Activated CD8-positive, alpha-beta memory T cell treated with anti-CD3 and anti-CD28 coated beads, Interleukin-2, amount 10 ng/mL, durations not matched to agents 7 days and 5 days (primary cell): ENCODE measurements at regions not wholly inside any gene's neighbourhood (a gene's known extent, or its start where the extent isn't known, plus 50 kb on each side); places are given as distances from the start of the nearest gene placed in this dataset.

ENCODE experiments used
- ATAC-seq: fragments of 150-1000 bp; cut with Tn5 transposase; one replicate; pipeline ENCODE4 v1.10.0; 2021; ENCODE audit warnings: moderate library complexity
- CTCF ChIA-PET: fragments of 350-600 bp; sonication (Branson Sonifier 250); formaldehyde crosslinking; loops from one replicate; lab custom pipeline; 2021; ENCODE audit warnings: antibody characterized with exemption; lab: Charles Lee
- DNase-seq: peaks from one replicate; pipeline ENCODE4 v3.0.0-alpha.2; 2020
- H3K27ac Mint-ChIP-seq: one replicate; pipeline ENCODE4 v1.8.0; 2021; ENCODE audit warnings: mild to moderate bottlenecking, mixed read lengths
- H3K27me3 Mint-ChIP-seq: one replicate; pipeline ENCODE4 v1.8.0; 2021; ENCODE audit warnings: mixed read lengths
- H3K36me3 Mint-ChIP-seq: one replicate; pipeline ENCODE4 v1.8.0; 2021; ENCODE audit warnings: mild to moderate bottlenecking, mixed read lengths
- H3K4me1 Mint-ChIP-seq: one replicate; pipeline ENCODE4 v1.8.0; 2021; ENCODE audit warnings: mixed read lengths
- H3K4me3 Mint-ChIP-seq: one replicate; pipeline ENCODE4 v1.8.0; 2021; ENCODE audit warnings: mild to moderate bottlenecking, moderate library complexity, mixed read lengths
- H3K9me3 Mint-ChIP-seq: one replicate; pipeline ENCODE4 v1.8.0; 2022; ENCODE audit warnings: low read depth, mixed read lengths

- H3K4me3 Mint-ChIP-seq: no peak overlapping the region
- H3K27me3 Mint-ChIP-seq: peaks cover 63% of the 10 kb centered on the region
- peak; percentile 49 for DNase-seq
- CTCF ChIA-PET: interaction anchor here (1.8 kb wide), 1 partner anchor 207 kb away, joined by 4 read pairs; no protein-coding TSS in a partner anchor
- no peak overlapping the region for H3K27ac Mint-ChIP-seq
- ATAC-seq: peak; percentile 33
- H3K4me1 Mint-ChIP-seq: no peaks in the 10 kb centered on the region
- no peaks in the 10 kb centered on the region for H3K9me3 Mint-ChIP-seq
- H3K36me3 Mint-ChIP-seq: no peaks in the 10 kb centered on the region
These were observed 72.1 kb upstream of the ARAP3 start for GRCh38 chr5:141753971-141754713.

DNA sequence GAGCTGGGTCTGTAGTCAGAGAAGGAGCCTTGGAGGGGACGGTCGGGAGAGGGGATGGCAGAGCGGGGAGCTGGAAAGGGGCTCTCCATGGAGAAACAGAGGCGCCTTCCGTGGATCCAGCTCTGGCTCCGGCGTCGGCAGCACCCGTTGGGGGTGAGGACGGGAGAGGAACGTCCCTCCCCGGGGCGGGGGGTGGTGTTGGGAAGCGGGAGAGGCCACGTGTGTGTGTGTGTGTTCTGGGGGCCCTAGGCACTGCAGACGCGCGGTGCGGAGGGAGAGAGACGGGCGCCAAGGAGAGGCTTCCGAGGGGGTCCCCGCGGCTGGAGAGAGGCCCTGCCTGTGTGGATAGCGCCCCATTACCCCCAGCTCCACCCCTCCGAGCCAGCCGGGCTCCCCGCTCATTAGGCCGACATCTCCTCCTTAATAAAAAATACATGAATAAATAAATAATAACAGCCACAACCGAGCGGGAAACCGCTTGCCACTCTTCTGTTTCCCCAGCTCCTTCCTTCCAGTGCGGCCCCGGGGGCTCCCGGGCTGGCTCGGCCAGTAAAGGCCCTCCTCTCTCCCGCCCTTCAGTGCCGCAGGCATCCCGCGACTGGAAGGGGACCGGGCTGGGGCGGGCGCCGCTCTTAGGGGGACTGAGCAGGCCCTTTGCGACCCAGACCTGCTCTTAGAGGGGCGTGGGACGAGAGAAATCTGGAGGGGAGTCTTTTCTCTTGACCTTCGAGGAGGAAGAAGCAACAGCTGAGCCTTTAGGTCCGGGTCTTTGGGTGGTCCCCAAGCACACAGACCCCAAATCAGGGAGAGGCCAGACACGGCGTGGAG lies 71.3 kb upstream of the ARAP3 start:
- H3K4me1 Mint-ChIP-seq: no peaks in the 10 kb centered on the region
- CTCF ChIA-PET: interaction anchor here (1.2 to 1.8 kb wide), 3 partner anchors 26 to 208 kb away, joined by 3 to 4 read pairs (median 4); no protein-coding TSS in a partner anchor
- no peaks in the 10 kb centered on the region for H3K9me3 Mint-ChIP-seq
- H3K27me3 Mint-ChIP-seq: peaks cover 64% of the 10 kb centered on the region
- no peak for DNase-seq
- no peak overlapping the region for H3K27ac Mint-ChIP-seq
- ATAC-seq: no peak
- H3K36me3 Mint-ChIP-seq: no peaks in the 10 kb centered on the region
- H3K4me3 Mint-ChIP-seq: no peak overlapping the region

- H3K4me1 Mint-ChIP-seq: no peaks in the 10 kb centered on the region
- no peak overlapping the region for H3K4me3 Mint-ChIP-seq
- no peaks in the 10 kb centered on the region for H3K9me3 Mint-ChIP-seq
- no peak for DNase-seq
- ATAC-seq: no peak
- CTCF ChIA-PET: no interaction called here
- peaks cover 42% of the 10 kb centered on the region for H3K27me3 Mint-ChIP-seq
- no peaks in the 10 kb centered on the region for H3K36me3 Mint-ChIP-seq
- H3K27ac Mint-ChIP-seq: no peak overlapping the region
These were observed 65.4 kb upstream of the ARAP3 start for GRCh38 chr5:141747152-141748141.

DNA sequence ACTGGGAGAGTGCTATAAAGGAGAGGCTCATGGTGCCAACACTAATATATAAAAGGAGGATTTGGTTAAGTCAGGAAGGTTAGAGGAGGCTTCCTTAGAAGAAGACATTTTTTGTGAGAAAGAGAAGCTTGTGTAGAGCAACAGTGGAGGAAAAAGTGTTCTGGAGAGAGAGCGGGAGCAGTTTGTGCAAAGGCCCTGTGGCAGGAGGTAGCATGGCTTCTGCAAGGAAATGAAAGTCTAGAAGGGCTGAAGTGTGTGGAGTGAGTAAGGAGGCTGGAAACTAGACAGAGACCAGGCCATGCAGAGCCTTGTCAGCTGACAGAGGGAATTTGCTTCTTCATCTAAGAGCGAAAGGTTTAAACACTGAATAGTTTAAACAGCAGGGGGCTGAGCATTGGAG lies 64.4 kb upstream of the ARAP3 start:
- DNase-seq: no peak
- Mint-ChIP-seq H3K4me1 (no peaks in the 10 kb centered on the region), H3K27me3 (peaks cover 32% of the 10 kb centered on the region), H3K36me3 (no peaks in the 10 kb centered on the region), H3K4me3 (no peak overlapping the region), H3K9me3 (no peaks in the 10 kb centered on the region), H3K27ac (no peak overlapping the region)
- CTCF ChIA-PET: no interaction called here
- no peak for ATAC-seq

DNA sequence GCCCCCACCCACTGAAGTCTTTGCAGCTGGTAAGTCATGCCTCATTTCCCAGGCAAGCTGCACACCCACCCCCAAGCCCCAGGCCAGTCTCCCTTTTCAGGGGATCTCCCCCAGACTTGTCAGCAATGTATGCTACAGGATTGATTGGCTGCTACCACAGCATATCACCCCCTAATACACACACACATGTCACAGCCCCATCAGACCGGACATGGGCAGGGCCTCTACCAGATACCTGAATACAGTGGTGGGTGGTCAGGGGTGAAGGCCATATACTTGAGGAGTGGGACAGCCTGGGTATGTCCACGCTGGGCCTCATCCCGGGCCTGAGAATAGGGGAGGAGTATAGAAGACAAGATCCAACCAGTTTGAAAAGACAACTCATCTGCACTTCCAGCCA lies 63.4 kb upstream of the ARAP3 start:
- ATAC-seq (no peak), DNase-seq (no peak)
- Mint-ChIP-seq H3K27me3 (peaks cover 30% of the 10 kb centered on the region), H3K4me3 (no peak overlapping the region), H3K9me3 (no peaks in the 10 kb centered on the region), H3K27ac (no peak overlapping the region), H3K36me3 (no peaks in the 10 kb centered on the region), H3K4me1 (no peaks in the 10 kb centered on the region)
- CTCF ChIA-PET: no interaction called here

DNA sequence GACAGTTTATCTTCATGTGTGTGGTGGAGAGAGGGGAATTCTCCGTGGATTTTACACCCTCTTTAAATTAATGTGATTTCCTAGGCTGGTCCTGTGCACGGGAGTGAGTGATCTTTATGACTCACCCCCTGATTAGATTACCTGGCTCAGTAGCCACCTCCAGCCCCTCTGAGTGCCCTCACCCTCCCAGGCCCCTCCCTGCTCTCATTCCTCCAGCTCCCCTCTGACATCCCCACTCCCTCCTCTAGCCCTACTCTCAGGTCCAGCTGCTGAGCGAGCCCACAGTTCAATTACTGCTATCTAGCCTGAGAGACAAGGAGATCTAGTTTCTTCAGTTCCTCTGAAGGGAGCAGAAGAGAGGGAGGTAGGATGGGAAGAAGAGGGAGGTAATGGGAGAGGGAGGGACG lies 61.8 kb upstream of the ARAP3 start:
- no peaks in the 10 kb centered on the region for H3K4me1 Mint-ChIP-seq
- no peaks in the 10 kb centered on the region for H3K36me3 Mint-ChIP-seq
- peaks cover 22% of the 10 kb centered on the region for H3K27me3 Mint-ChIP-seq
- no peak overlapping the region for H3K27ac Mint-ChIP-seq
- no peaks in the 10 kb centered on the region for H3K9me3 Mint-ChIP-seq
- CTCF ChIA-PET: interaction anchor here (1.0 kb wide), 1 partner anchor 24 kb away, joined by 3 read pairs; no protein-coding TSS in a partner anchor
- ATAC-seq (no peak), DNase-seq (no peak)
- H3K4me3 Mint-ChIP-seq: no peak overlapping the region

- DNase-seq (peak; percentile 47), ATAC-seq (peak; percentile 55)
- CTCF ChIA-PET: interaction anchor here (1.0 kb wide), 1 partner anchor 25 kb away, joined by 3 read pairs; no protein-coding TSS in a partner anchor
- no peak overlapping the region for H3K4me3 Mint-ChIP-seq
- no peaks in the 10 kb centered on the region for H3K36me3 Mint-ChIP-seq
- no peaks in the 10 kb centered on the region for H3K4me1 Mint-ChIP-seq
- H3K27me3 Mint-ChIP-seq: peaks cover 16% of the 10 kb centered on the region
- no peaks in the 10 kb centered on the region for H3K9me3 Mint-ChIP-seq
- H3K27ac Mint-ChIP-seq: no peak overlapping the region
These were observed 61.1 kb upstream of the ARAP3 start for GRCh38 chr5:141742866-141743851.

GRCh38 chr5:141742144-141742543 lies 60.1 kb upstream of the ARAP3 start:
- Mint-ChIP-seq H3K9me3 (no peaks in the 10 kb centered on the region), H3K4me3 (no peak overlapping the region), H3K27ac (no peak overlapping the region), H3K36me3 (no peaks in the 10 kb centered on the region), H3K27me3 (peaks cover 17% of the 10 kb centered on the region), H3K4me1 (no peaks in the 10 kb centered on the region)
- ATAC-seq (no peak), DNase-seq (no peak)
- CTCF ChIA-PET: no interaction called here

DNA sequence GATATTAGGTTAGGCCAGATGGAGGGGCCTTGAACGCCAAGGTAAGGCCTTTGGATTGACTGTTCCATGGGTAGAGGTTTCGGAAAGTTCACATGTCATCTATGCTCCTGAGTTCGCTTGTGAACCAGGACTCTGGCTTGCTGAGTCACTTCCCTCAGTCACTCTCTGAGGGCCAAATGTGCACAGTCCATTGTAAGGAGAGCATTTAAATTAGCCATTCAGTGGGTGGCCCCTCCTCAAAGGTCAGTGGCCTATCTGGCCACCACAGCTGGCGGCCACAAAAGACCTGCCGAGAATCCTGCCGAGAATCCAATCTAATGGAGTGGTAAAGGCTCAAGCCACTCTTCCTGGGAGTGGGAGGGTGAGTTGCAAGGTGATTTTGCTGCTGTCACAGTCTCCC lies 58.9 kb upstream of the ARAP3 start:
- H3K36me3 Mint-ChIP-seq: no peaks in the 10 kb centered on the region
- no peaks in the 10 kb centered on the region for H3K4me1 Mint-ChIP-seq
- no peaks in the 10 kb centered on the region for H3K9me3 Mint-ChIP-seq
- no peak for ATAC-seq
- DNase-seq: no peak
- no peak overlapping the region for H3K27ac Mint-ChIP-seq
- peaks cover 21% of the 10 kb centered on the region for H3K27me3 Mint-ChIP-seq
- CTCF ChIA-PET: no interaction called here
- H3K4me3 Mint-ChIP-seq: no peak overlapping the region

- no peaks in the 10 kb centered on the region for H3K9me3 Mint-ChIP-seq
- H3K4me3 Mint-ChIP-seq: no peak overlapping the region
- CTCF ChIA-PET: no interaction called here
- ATAC-seq: no peak
- H3K27me3 Mint-ChIP-seq: peaks cover 18% of the 10 kb centered on the region
- H3K27ac Mint-ChIP-seq: no peak overlapping the region
- DNase-seq: no peak
- H3K4me1 Mint-ChIP-seq: peaks cover 14% of the 10 kb centered on the region
- no peaks in the 10 kb centered on the region for H3K36me3 Mint-ChIP-seq
These were observed 55.5 kb upstream of the ARAP3 start for GRCh38 chr5:141737535-141737934.

DNA sequence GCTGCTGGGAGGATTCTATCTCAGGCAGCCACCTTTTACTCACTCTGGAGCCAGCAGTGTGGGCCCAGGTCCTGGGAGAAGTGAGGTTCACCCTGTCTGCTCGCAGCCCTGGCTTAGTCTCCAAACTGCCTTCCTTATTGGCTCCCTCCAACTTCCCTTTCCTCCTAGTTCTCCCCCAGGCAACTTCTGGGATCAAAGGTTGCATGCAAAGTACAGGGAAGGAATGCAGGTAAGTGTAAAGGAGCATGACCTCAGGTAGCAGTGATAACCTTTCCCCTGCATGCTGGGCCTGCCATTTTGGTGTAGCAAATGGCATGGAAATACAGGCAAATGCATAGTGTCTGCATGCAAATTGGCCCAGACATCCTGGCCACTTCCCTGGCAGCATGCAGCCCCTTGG lies 53.8 kb upstream of the ARAP3 start:
- DNase-seq (no peak), ATAC-seq (no peak)
- Mint-ChIP-seq H3K27me3 (peaks cover 18% of the 10 kb centered on the region), H3K27ac (no peak overlapping the region), H3K4me1 (peaks cover 14% of the 10 kb centered on the region), H3K4me3 (no peak overlapping the region), H3K9me3 (no peaks in the 10 kb centered on the region), H3K36me3 (no peaks in the 10 kb centered on the region)
- CTCF ChIA-PET: no interaction called here

DNA sequence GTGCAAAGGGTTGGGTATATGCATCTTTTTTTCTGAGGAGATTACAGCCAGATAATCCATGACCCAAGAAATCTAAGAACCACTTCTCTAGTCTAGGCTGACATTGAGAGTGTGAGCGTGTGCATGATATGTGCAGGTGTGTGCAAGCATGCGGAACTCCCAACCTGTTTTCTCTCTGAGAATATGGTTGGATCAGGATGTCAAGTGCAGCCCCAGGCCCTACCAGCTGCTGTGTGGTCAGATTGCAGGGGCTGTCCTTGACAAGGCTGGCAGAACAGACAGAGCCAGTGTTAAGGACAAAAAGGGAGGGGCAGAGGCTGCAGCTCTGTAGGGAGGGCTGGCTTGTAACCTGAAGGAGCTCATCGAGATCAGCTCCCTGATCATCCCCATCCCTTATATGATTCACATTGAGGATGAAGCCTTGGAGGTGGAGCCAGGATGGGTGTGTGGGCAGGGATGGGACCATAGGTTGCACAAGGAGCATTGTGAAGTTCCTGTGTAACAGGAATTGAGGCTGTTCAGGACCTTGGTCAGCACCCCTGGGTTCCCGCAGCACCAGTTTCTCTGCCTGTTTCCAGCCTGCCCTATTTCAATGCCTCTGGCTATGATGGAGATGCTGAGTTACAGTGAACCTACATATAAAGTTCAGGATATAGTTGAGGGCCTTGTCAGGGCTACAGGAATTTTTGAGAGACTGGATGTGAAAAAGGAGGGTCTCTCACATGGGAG lies 52.6 kb upstream of the ARAP3 start:
- no peaks in the 10 kb centered on the region for H3K9me3 Mint-ChIP-seq
- no peak overlapping the region for H3K27ac Mint-ChIP-seq
- DNase-seq: peak; percentile 60

More for the DNA sequence above, 52.6 kb upstream of the ARAP3 start:
- H3K4me1 Mint-ChIP-seq: peaks cover 14% of the 10 kb centered on the region
- H3K4me3 Mint-ChIP-seq: no peak overlapping the region
- ATAC-seq: no peak
- H3K36me3 Mint-ChIP-seq: no peaks in the 10 kb centered on the region
- CTCF ChIA-PET: no interaction called here
- peaks cover 24% of the 10 kb centered on the region for H3K27me3 Mint-ChIP-seq
